ENCODE measurements at regions not wholly inside any gene's neighbourhood (a gene's known extent, or its start where the extent isn't known, plus 50 kb on each side); places are given as distances from the start of the nearest gene placed in this dataset.

DNA sequence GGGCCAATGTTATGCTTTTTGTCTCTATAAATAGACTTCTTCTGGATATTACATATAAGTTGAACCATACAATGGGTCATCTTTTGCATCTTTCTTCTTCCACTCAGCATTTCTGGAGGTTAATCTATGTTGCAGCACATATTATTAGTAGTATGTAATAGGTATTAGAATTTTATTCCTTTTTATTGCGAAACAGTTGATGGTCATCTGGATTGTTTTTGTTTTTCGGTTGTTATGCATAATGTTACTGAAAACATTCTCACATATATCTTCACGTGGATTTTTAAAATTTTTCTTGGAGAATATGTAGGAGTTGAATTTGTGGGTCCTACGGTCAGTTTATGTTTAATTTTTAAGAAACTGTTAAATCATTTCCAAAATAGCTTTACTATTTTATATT, 466.8 kb downstream of the SLCO4C1 start:
- no peak for DNase-seq (ENCODE audit: low read depth)
- no peak overlapping the region for H3K4me3 ChIP-seq (ENCODE audit: control insufficient read depth, low read depth, low read length)
- no peak for TF ChIP-seq CTCF (IDR thresholded peaks at IDR 0.05; ENCODE audit: control insufficient read depth, insufficient read depth, low read depth, low read length, missing control alignments)

GRCh38 chr5:101811466-101811865, 484.6 kb downstream of the SLCO4C1 start:
- no peak overlapping the region for H3K4me3 ChIP-seq (ENCODE audit: control insufficient read depth, low read depth, low read length)
- TF ChIP-seq CTCF (IDR thresholded peaks at IDR 0.05; ENCODE audit: control insufficient read depth, insufficient read depth, low read depth, low read length, missing control alignments) = no peak
- no peak for DNase-seq (ENCODE audit: low read depth)

- no peak for DNase-seq (ENCODE audit: low read depth)
- H3K4me3 ChIP-seq (ENCODE audit: control insufficient read depth, low read depth, low read length) = no peak overlapping the region
- TF ChIP-seq CTCF (IDR thresholded peaks at IDR 0.05; ENCODE audit: control insufficient read depth, insufficient read depth, low read depth, low read length, missing control alignments) = no peak
Observed at GRCh38 chr5:101806410-101806809, 489.7 kb downstream of the SLCO4C1 start.

- no peak overlapping the region for H3K4me3 ChIP-seq (ENCODE audit: control insufficient read depth, low read depth, low read length)
- no peak for DNase-seq (ENCODE audit: low read depth)
- no peak for TF ChIP-seq CTCF (IDR thresholded peaks at IDR 0.05; ENCODE audit: control insufficient read depth, insufficient read depth, low read depth, low read length, missing control alignments)
Observed at GRCh38 chr5:101796427-101796826, 499.7 kb downstream of the SLCO4C1 start.

GRCh38 chr5:101788797-101789196, 507.3 kb downstream of the SLCO4C1 start:
- no peak for TF ChIP-seq CTCF (IDR thresholded peaks at IDR 0.05; ENCODE audit: control insufficient read depth, insufficient read depth, low read depth, low read length, missing control alignments)
- DNase-seq (ENCODE audit: low read depth) = no peak
- no peak overlapping the region for H3K4me3 ChIP-seq (ENCODE audit: control insufficient read depth, low read depth, low read length)

DNA sequence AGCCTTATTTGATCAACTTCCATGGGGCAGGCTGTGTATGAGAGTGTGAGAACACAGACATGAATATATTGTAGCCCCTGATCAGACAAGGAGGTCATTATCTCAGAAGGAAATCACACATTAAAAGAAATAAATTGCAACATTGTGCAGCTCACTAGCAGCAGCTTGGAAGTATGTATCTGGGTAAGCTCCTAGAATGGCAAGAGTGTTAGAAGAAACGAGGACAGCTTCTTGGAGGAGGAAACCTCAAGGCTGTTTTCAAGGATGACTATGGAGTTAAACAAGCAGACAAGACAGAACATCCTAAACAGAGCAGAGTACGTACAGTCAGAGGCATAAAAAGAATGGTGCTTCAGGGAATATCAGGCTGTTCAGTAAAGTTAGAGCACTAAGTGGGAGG, 511.0 kb downstream of the SLCO4C1 start:
- no peak overlapping the region for H3K4me3 ChIP-seq (ENCODE audit: control insufficient read depth, low read depth, low read length)
- TF ChIP-seq CTCF (IDR thresholded peaks at IDR 0.05; ENCODE audit: control insufficient read depth, insufficient read depth, low read depth, low read length, missing control alignments) = no peak
- no peak for DNase-seq (ENCODE audit: low read depth)

All from AG09309 (cell line).